BJ (cell line): ENCODE measurements at regions not wholly inside any gene's neighbourhood (a gene's known extent, or its start where the extent isn't known, plus 50 kb on each side); places are given as distances from the start of the nearest gene placed in this dataset.
"Not testable (repeated sequence)": the region's sequence is repeated elsewhere in the genome, so short reads cannot be mapped to it uniquely, and the experiment has no call there.

ENCODE experiments used
- CTCF ChIA-PET: fragments of 350-600 bp; formaldehyde crosslinking; extraction: SDS; loops from one replicate; lab custom pipeline; 2021; ENCODE audit warnings: antibody characterized with exemption, inconsistent platforms; lab: Yijun Ruan, JAX
- POLR2A ChIA-PET: fragments of 300-600 bp; sonication (Branson Sonifier 250); formaldehyde crosslinking; extraction: SDS; loops from one replicate; lab custom pipeline; 2021; ENCODE audit warnings: antibody characterized with exemption; lab: Charles Lee
- DNase-seq: peaks from one replicate; pipeline ENCODE4 v3.0.0-alpha.2; 2011; ENCODE audit warnings: low read depth
- H3K27me3 ChIP-seq: 2 replicates; pipeline ENCODE4 v1.6.0; 2011; ENCODE audit warnings: low read length; ENCODE audit not compliant: control insufficient read depth, insufficient read depth
- H3K36me3 ChIP-seq: 2 replicates; pipeline ENCODE4 v1.5.1; 2011; ENCODE audit warnings: low read length; ENCODE audit not compliant: control insufficient read depth, insufficient read depth
- H3K4me3 ChIP-seq: 2 replicates; pipeline ENCODE4 v1.5.1; 2011; ENCODE audit warnings: low read depth, mild to moderate bottlenecking, control low read depth, low read length
- CTCF ChIP-seq: IDR thresholded peaks from 2 replicates; pipeline ENCODE4 v1.5.1; 2011; ENCODE audit warnings: low read depth, mild to moderate bottlenecking, control low read depth, inconsistent platforms, low read length, moderate library complexity; ENCODE audit not compliant: insufficient read depth

GRCh38 chr3:148513096-148513543, 184.6 kb upstream of the AGTR1 start:
- Histone ChIP-seq H3K36me3 (no peaks in the 10 kb centered on the region), H3K4me3 (no peak overlapping the region), H3K27me3 (no peaks in the 10 kb centered on the region)
- CTCF ChIA-PET = no interaction called here
- TF ChIP-seq CTCF = no peak
- POLR2A ChIA-PET = no interaction called here
- no peak for DNase-seq

- no peak for TF ChIP-seq CTCF
- Histone ChIP-seq H3K27me3 (no peaks in the 10 kb centered on the region), H3K4me3 (no peak overlapping the region), H3K36me3 (no peaks in the 10 kb centered on the region)
- ChIA-PET CTCF (no interaction called here), POLR2A (no interaction called here)
- no peak for DNase-seq
Measured at GRCh38 chr3:148518520-148518919, 179.2 kb upstream of the AGTR1 start.

- H3K4me3 ChIP-seq, H3K36me3 ChIP-seq, DNase-seq, CTCF ChIA-PET, H3K27me3 ChIP-seq, POLR2A ChIA-PET: not testable (repeated sequence)
Measured at GRCh38 chr3:148525621-148526020, 172.1 kb upstream of the AGTR1 start.

GRCh38 chr3:148528024-148528423, 169.7 kb upstream of the AGTR1 start:
- Histone ChIP-seq H3K27me3 (no peaks in the 10 kb centered on the region), H3K36me3 (no peaks in the 10 kb centered on the region), H3K4me3 (no peak overlapping the region)
- TF ChIP-seq CTCF = no peak
- CTCF ChIA-PET = no interaction called here
- POLR2A ChIA-PET = no interaction called here
- no peak for DNase-seq

- Histone ChIP-seq H3K27me3 (no peaks in the 10 kb centered on the region), H3K4me3 (no peak overlapping the region), H3K36me3 (no peaks in the 10 kb centered on the region)
- no peak for DNase-seq
- CTCF ChIA-PET = interaction anchor here (0.7 kb wide), 1 partner anchor 58 kb away, joined by 3 read pairs; no protein-coding TSS in a partner anchor
- no peak for TF ChIP-seq CTCF
- POLR2A ChIA-PET = no interaction called here
Measured at GRCh38 chr3:148531836-148532235, 165.9 kb upstream of the AGTR1 start.

GRCh38 chr3:148532326-148532725, 165.4 kb upstream of the AGTR1 start:
- ChIA-PET POLR2A (no interaction called here), CTCF (no interaction called here)
- Histone ChIP-seq H3K36me3 (no peaks in the 10 kb centered on the region), H3K4me3 (no peak overlapping the region), H3K27me3 (no peaks in the 10 kb centered on the region)
- no peak for DNase-seq
- no peak for TF ChIP-seq CTCF
